ENCODE measurements at regions not wholly inside any gene's neighbourhood (a gene's known extent, or its start where the extent isn't known, plus 50 kb on each side); places are given as distances from the start of the nearest gene placed in this dataset.
A peak's percentile ranks its signal among the peaks of the same experiment; 100 is the strongest.
"Not testable (repeated sequence)": the region's sequence is repeated elsewhere in the genome, so short reads cannot be mapped to it uniquely, and the experiment has no call there.

DNA sequence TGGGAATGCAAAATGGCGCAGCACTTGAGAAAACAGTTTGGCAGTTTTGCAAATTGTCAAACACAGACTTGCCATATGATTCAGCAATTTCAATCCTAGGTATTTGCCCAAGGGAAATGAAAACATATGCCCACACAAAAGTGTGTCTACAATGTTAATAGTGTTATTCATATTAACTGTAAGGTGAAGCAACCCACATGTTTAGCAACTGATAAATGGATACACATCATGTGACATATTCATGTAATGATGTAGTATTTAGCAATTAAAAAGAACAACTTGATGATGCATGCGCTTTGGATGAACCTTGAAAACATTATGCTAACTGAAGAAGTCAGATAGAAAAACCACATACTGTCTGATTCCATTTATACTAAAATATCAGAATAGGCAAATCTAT, 539.0 kb upstream of the PPP2R3A start:
- TF ChIP-seq, protein P1, sequence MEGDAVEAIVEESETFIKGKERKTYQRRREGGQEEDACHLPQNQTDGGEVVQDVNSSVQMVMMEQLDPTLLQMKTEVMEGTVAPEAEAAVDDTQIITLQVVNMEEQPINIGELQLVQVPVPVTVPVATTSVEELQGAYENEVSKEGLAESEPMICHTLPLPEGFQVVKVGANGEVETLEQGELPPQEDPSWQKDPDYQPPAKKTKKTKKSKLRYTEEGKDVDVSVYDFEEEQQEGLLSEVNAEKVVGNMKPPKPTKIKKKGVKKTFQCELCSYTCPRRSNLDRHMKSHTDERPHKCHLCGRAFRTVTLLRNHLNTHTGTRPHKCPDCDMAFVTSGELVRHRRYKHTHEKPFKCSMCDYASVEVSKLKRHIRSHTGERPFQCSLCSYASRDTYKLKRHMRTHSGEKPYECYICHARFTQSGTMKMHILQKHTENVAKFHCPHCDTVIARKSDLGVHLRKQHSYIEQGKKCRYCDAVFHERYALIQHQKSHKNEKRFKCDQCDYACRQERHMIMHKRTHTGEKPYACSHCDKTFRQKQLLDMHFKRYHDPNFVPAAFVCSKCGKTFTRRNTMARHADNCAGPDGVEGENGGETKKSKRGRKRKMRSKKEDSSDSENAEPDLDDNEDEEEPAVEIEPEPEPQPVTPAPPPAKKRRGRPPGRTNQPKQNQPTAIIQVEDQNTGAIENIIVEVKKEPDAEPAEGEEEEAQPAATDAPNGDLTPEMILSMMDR (IDR thresholded peaks at IDR 0.05; ENCODE audit: insufficient read depth, low read depth, low read length, missing control alignments), result no peak
- no peak overlapping the region for H3K4me3 ChIP-seq (ENCODE audit: low read length)
- peak; percentile 3 for DNase-seq (ENCODE audit: low read depth)

DNA sequence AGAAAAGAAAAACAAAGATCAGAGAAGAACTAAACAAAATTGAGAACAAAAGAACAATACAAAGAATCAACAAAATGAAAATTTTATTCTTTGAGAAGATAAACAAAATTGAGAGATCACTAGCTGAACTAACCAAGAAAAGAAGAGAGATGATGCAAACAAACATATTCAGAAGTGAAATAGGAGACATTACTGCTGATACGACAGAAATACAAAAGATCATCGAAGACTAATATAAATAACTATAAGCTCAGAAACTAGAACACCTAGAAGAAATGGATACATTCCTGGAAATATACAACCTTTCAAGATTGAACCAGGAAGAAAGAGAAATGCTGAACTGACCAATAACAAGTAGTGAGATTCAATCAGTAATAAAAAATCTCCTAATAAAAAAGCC, 533.1 kb upstream of the PPP2R3A start:
- H3K4me3 ChIP-seq (ENCODE audit: low read length), result no peak overlapping the region
- TF ChIP-seq, protein P1 (IDR thresholded peaks at IDR 0.05; ENCODE audit: insufficient read depth, low read depth, low read length, missing control alignments), result no peak
- no peak for DNase-seq (ENCODE audit: low read depth)

DNA sequence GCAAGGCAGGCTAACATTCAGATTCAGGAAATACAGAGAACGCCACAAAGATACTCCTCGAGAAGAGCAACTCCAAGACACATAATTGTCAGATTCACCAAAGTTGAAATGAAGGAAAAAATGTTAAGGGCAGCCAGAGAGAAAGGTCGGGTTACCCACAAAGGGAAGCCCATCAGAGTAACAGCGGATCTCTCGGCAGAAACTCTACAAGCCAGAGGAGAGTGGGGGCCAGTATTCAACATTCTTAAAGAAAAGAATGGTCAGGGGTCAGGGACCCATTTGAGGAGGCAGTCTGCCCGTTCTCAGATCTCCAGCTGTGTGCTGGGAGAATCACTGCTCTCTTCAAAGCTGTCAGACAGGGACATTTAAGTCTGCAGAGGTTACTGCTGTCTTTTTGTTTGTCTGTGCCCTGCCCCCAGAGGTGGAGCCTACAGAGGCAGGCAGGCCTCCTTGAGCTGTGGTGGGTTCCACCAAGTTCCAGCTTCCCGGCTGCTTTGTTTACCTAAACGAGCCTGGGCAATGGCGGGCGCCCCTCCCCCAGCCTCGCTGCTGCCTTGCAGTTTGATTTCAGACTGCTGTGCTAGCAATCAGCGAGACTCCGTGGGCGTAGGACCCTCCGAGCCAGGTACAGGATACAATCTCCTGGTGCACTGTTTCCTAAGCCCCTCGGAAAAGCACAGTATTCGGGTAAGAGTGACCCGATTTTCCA, 526.5 kb upstream of the PPP2R3A start:
- not testable (repeated sequence) for H3K4me3 ChIP-seq (ENCODE audit: low read length); DNase-seq (ENCODE audit: low read depth)

DNA sequence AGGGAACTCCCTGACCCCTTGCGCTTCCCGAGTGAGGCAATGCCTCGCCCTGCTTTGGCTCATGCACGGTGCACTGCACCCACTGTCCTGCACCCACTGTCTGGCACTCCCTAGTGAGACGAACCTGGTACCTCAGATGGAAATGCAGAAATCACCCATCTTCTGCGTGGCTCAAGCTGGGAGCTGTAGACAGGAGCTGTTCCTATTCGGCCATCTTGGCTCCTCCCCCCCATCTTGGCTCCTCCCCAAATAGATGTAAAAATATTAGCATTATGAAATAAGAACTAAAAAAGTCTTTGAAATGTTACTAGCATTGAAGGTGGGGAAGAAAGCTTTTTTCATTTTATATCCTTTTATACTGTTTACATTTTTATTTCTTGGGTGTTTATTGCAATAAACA, 525.9 kb upstream of the PPP2R3A start:
- not testable (repeated sequence) for H3K4me3 ChIP-seq (ENCODE audit: low read length); DNase-seq (ENCODE audit: low read depth)

DNA sequence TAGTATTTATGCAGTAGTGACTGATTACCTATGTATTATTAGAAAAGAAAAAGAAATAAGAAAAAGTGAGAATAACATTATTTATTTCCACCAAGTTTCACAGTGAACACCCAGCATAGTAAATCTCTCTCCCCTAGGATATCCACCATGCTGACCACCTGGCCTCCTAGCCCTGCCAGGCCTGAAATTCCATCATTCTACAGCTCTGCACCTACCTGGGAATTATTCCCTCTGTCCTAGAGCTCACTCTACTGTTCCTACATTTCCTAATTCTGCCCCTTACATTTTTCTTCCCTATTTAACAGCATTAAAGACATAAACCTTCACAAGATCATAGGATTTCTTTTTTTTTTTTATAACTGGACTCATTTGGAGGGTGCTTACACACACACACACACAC, 525.3 kb upstream of the PPP2R3A start:
- no peak overlapping the region for H3K4me3 ChIP-seq (ENCODE audit: low read length)
- TF ChIP-seq, protein P1 (IDR thresholded peaks at IDR 0.05; ENCODE audit: insufficient read depth, low read depth, low read length, missing control alignments), result no peak
- no peak for DNase-seq (ENCODE audit: low read depth)

DNA sequence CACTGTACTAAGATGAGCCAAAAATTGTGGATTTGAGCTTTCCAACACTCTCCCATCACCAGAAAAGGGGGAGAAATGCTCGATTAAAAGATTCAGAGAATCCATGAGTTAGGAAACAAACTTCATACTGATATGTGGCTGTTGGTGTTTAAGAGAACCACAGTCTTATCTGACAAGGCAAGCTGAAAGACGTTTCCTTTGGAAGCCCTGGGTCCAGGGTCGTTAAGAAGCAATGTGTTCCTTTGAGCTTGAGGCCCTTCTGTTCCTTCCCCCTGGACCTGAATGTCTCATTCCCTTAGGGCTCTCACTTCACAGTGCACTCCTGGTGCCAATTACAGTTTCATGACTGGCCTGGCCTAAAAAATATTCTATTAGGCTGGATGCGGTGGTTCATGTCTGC, 524.8 kb upstream of the PPP2R3A start:
- no peak overlapping the region for H3K4me3 ChIP-seq (ENCODE audit: low read length)
- TF ChIP-seq, protein P1 (IDR thresholded peaks at IDR 0.05; ENCODE audit: insufficient read depth, low read depth, low read length, missing control alignments), result no peak
- DNase-seq (ENCODE audit: low read depth), result no peak

DNA sequence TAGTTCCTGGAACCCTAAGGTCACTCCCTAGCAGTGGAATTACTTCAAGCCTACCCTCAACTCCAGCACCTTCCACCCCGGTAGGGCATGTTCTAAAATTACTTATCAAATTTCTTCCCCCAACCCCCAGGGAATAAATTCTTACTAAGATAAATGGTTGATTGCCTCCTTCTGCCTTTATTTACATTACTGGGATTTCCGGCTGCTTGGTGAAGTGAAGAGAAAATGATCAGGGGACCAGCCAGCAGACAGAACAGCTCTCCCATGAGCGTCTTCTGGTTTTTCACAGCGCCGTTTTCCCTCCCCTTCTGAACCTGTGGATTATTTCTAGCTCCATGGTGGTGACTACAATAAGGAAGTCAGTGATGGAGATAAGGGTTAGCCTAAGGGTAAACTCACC, 521.5 kb upstream of the PPP2R3A start:
- no peak for DNase-seq (ENCODE audit: low read depth)
- no peak overlapping the region for H3K4me3 ChIP-seq (ENCODE audit: low read length)
- TF ChIP-seq, protein P1 (IDR thresholded peaks at IDR 0.05; ENCODE audit: insufficient read depth, low read depth, low read length, missing control alignments), result no peak

DNA sequence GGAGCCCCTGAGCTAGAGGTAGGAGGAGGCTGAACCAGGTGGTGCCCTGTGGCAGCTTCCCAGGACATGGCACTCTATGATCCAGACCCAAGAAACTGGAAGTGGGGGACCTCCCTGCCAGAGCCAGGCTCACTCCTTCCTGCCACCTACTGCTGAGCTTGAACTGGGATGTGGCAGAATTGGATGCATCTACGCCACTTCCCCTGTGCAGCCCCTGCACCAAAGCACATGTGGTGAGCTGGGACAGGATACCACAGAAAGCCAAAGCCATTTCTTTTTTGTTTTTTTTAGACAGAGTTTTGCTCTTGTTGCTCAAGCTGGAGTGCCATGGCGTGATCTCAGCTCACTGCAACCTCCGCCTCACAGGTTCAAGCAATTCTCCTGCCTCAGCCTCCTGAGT, 518.0 kb upstream of the PPP2R3A start:
- no peak for DNase-seq (ENCODE audit: low read depth)
- no peak overlapping the region for H3K4me3 ChIP-seq (ENCODE audit: low read length)
- TF ChIP-seq, protein P1 (IDR thresholded peaks at IDR 0.05; ENCODE audit: insufficient read depth, low read depth, low read length, missing control alignments), result no peak

All from epithelial cell of esophagus (primary cell).